ENCODE measurements at regions not wholly inside any gene's neighbourhood (a gene's known extent, or its start where the extent isn't known, plus 50 kb on each side); places are given as distances from the start of the nearest gene placed in this dataset.
"Not testable (repeated sequence)": the region's sequence is repeated elsewhere in the genome, so short reads cannot be mapped to it uniquely, and the experiment has no call there.

DNA sequence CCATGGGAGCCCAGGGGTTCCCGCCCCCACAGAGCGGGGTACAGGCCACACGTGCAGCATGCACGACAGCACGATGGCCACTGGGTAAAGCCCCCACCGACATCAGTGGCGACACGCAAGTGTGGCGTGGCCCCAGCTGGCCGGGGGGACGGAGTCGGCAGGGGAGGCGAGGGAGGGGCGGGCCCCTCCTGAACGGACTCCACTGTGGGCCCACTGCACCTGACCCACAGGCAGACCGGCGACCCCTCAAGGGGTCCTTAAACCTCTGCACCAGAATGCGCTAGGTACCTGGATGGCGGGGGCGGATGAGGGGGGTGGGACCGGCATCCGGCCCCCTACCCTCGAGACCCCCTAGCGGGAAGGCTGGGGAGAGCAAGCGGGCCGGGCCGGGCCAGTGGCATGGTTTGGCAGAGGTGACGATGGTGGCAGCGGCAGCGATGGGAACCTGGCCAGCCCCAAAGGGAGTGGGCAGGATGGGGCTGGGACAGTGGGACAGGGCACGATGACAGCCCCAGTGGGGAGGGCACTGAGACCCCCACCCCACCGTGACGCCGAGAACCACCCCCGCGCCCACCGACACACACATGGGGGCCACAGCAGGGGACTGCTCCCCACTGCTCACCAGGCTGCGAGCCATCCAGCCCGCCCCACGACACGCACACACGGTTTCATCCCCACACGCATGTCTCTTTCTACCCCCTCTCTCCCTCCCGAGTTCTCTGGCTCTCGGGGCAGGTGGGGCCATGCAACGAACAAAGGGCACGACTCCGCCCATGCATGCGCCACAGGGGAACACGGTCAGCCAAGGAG is 91.9 kb upstream of the ANKRD30BL start:
- TF ChIP-seq HNF4A (conservative IDR thresholded peaks at IDR 0.05) = no peak
- no peak for TF ChIP-seq RXRA (IDR thresholded peaks at IDR 0.05)
- no peak overlapping the region for H3K27ac ChIP-seq (ENCODE audit: low read depth in 1 of 2, low read length in 2 of 2)
- peaks cover 0 to 6% (median 0%) of the 10 kb centered on the region in 4 donors for H3K27me3 ChIP-seq (ENCODE audit: control insufficient read depth in 4 of 4, insufficient read depth in 4 of 4, low read length in 3 of 4)
- peaks cover 0 to 4% (median 0%) of the 10 kb centered on the region in 4 donors for H3K9me3 ChIP-seq (ENCODE audit: control insufficient read depth in 4 of 4, low read length in 3 of 4)
- peaks cover 0 to 14% (median 3%) of the 10 kb centered on the region in 4 donors for H3K4me1 ChIP-seq (ENCODE audit: control insufficient read depth in 4 of 4, insufficient read depth in 4 of 4, low read length in 3 of 4)
- H3K36me3 ChIP-seq (ENCODE audit: control insufficient read depth in 4 of 4, insufficient read depth in 3 of 4, low read depth in 1 of 4, low read length in 3 of 4) = no peaks in the 10 kb centered on the region
- DNase-seq (ENCODE audit: low spot score) = no peak
- no peak overlapping the region for H3K4me3 ChIP-seq (ENCODE audit: low read depth in 1 of 3, low read length in 3 of 3)
- WGBS = 95% methylated on average over 50 of the region's 50 CpGs
- no peak overlapping the region for H3K9ac ChIP-seq (ENCODE audit: low read depth in 1 of 2, low read length in 2 of 2)

- H3K4me3 ChIP-seq (ENCODE audit: low read depth in 1 of 3, low read length in 3 of 3); H3K9ac ChIP-seq (ENCODE audit: low read depth in 1 of 2, low read length in 2 of 2); H3K27me3 ChIP-seq (ENCODE audit: control insufficient read depth in 4 of 4, insufficient read depth in 4 of 4, low read length in 3 of 4); H3K27ac ChIP-seq (ENCODE audit: low read depth in 1 of 2, low read length in 2 of 2); H3K9me3 ChIP-seq (ENCODE audit: control insufficient read depth in 4 of 4, low read length in 3 of 4); H3K36me3 ChIP-seq (ENCODE audit: control insufficient read depth in 4 of 4, insufficient read depth in 3 of 4, low read depth in 1 of 4, low read length in 3 of 4); DNase-seq (ENCODE audit: low spot score): not testable (repeated sequence)
- peaks cover 0 to 14% (median 3%) of the 10 kb centered on the region in 4 donors for H3K4me1 ChIP-seq (ENCODE audit: control insufficient read depth in 4 of 4, insufficient read depth in 4 of 4, low read length in 3 of 4)
- WGBS = 91% methylated on average over 25 of the region's 25 CpGs
These were observed 92.7 kb upstream of the ANKRD30BL start for GRCh38 chr2:132254306-132254919.

DNA sequence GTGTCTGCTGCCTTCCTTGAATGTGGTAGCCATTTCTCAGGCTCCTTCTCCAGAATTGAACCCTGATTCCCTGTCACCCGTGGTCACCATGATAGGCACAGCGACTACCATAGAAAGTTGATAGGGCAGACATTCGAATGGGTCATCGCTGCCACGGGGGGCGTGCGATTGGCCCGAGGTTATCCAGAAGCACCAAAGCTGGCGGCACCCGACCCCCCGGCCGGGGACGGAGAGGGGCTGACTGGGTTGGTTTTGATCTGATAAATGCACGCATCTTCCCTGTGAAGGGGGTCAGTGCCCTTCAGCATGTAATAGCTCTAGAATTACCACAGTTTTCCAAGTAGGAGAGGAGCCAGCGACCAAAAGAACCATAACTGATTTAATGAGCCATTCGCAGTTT is 94.0 kb upstream of the ANKRD30BL start:
- Histone ChIP-seq H3K4me3 (ENCODE audit: low read depth in 1 of 3, low read length in 3 of 3) (no peak overlapping the region), H3K9me3 (ENCODE audit: control insufficient read depth in 4 of 4, low read length in 3 of 4) (peaks cover 0 to 4% (median 0%) of the 10 kb centered on the region in 4 donors), H3K27me3 (ENCODE audit: control insufficient read depth in 4 of 4, insufficient read depth in 4 of 4, low read length in 3 of 4) (peaks cover 0 to 6% (median 0%) of the 10 kb centered on the region in 4 donors), H3K9ac (ENCODE audit: low read depth in 1 of 2, low read length in 2 of 2) (no peak overlapping the region), H3K36me3 (ENCODE audit: control insufficient read depth in 4 of 4, insufficient read depth in 3 of 4, low read depth in 1 of 4, low read length in 3 of 4) (no peaks in the 10 kb centered on the region), H3K4me1 (ENCODE audit: control insufficient read depth in 4 of 4, insufficient read depth in 4 of 4, low read length in 3 of 4) (peaks cover 0 to 14% (median 3%) of the 10 kb centered on the region in 4 donors), H3K27ac (ENCODE audit: low read depth in 1 of 2, low read length in 2 of 2) (no peak overlapping the region)
- DNase-seq (ENCODE audit: low spot score) = no peak
- 91% methylated on average over 16 of the region's 16 CpGs for WGBS
- no peak for TF ChIP-seq HNF4G (IDR thresholded peaks at IDR 0.05)
- no peak for TF ChIP-seq FOXA2 (IDR thresholded peaks at IDR 0.05)
- TF ChIP-seq CTCF (IDR thresholded peaks at IDR 0.05; ENCODE audit: low read depth, low read length, missing input control) = no peak
- no peak for TF ChIP-seq RAD21 (IDR thresholded peaks at IDR 0.05)
- no peak for TF ChIP-seq JUND (IDR thresholded peaks at IDR 0.05)
- TF ChIP-seq GABPA (IDR thresholded peaks at IDR 0.05 in 1 of 2, conservative IDR thresholded peaks at IDR 0.05 in 1 of 2) = no peak
- no peak for TF ChIP-seq YY1 (IDR thresholded peaks at IDR 0.05)
- TF ChIP-seq HNF4A (conservative IDR thresholded peaks at IDR 0.05) = no peak
- TF ChIP-seq RXRA (IDR thresholded peaks at IDR 0.05) = no peak
- TF ChIP-seq TAF1 (conservative IDR thresholded peaks at IDR 0.05) = no peak
- TF ChIP-seq SP1 (IDR thresholded peaks at IDR 0.05) = no peak

Measured in liver (tissue), 8 donors.